IMR-90 (cell line): ENCODE measurements at regions not wholly inside any gene's neighbourhood (a gene's known extent, or its start where the extent isn't known, plus 50 kb on each side); places are given as distances from the start of the nearest gene placed in this dataset.

Experiments
- ATAC-seq: fragments of 200-7000 bp; cut with Tn5 transposase; 2 replicates; pipeline ENCODE4 v1.9.1; 2020; ENCODE audit warnings: low read depth, mild to moderate bottlenecking, moderate library complexity
- BruUV-seq: library from RNA; stranded (reverse); fragments of 400-500 nt; replicated peaks from 2 replicates; lab custom pipeline; 2021; lab: Mats Ljungman, UMichigan
- CTCF ChIA-PET: fragments of 300-600 bp; formaldehyde crosslinking; extraction: SDS; loops from one replicate; lab custom pipeline; 2021; ENCODE audit warnings: antibody characterized with exemption; lab: Yijun Ruan, JAX
- POLR2A ChIA-PET: fragments of 300-600 bp; sonication (Branson Sonifier 250); formaldehyde crosslinking; loops from one replicate; lab custom pipeline; 2022; ENCODE audit warnings: antibody characterized with exemption; ENCODE audit not compliant: unreplicated experiment; lab: Charles Lee
- DNase-seq: peaks from one replicate; pipeline ENCODE4 v3.0.0; 2013
- H2AFZ ChIP-seq: replicated peaks from 2 replicates; pipeline ENCODE3; 2013; ENCODE audit warnings: low read length, mild to moderate bottlenecking; ENCODE audit not compliant: poor library complexity
- H2AK5ac ChIP-seq: 2 replicates; pipeline ENCODE4 v1.6.1; 2013; ENCODE audit warnings: low read depth, low read length, inconsistent platforms
- H2AK9ac ChIP-seq: replicated peaks from 2 replicates; pipeline ENCODE3; 2013; ENCODE audit warnings: mild to moderate bottlenecking, low read depth, low read length, moderate library complexity; ENCODE audit not compliant: poor library complexity
- H2BK120ac ChIP-seq: 2 replicates; pipeline ENCODE4 v1.6.1; 2013; ENCODE audit warnings: low read depth, low read length, inconsistent platforms
- H2BK15ac ChIP-seq: 3 replicates; pipeline ENCODE4 v1.6.1; 2013; ENCODE audit warnings: low read depth, low read length, inconsistent platforms
- H2BK20ac ChIP-seq: 2 replicates; pipeline ENCODE4 v1.6.1; 2013; ENCODE audit warnings: low read depth, mild to moderate bottlenecking, inconsistent platforms, low read length, moderate library complexity
- H2BK5ac ChIP-seq: 2 replicates; pipeline ENCODE4 v1.6.1; 2013; ENCODE audit warnings: mild to moderate bottlenecking, low read depth, low read length, inconsistent platforms; ENCODE audit not compliant: poor library complexity, severe bottlenecking
- H3K14ac ChIP-seq: replicated peaks from 2 replicates; pipeline ENCODE4 v1.6.1; 2013; ENCODE audit warnings: low read depth, low read length, inconsistent platforms
- H3K18ac ChIP-seq: 2 replicates; pipeline ENCODE4 v1.6.1; 2013; ENCODE audit warnings: low read depth, low read length, control low read depth
- H3K23ac ChIP-seq: 2 replicates; pipeline ENCODE4 v1.6.1; 2013; ENCODE audit warnings: low read depth, low read length, inconsistent platforms
- H3K27ac ChIP-seq: 2 replicates; pipeline ENCODE4 v1.5.1; 2013; ENCODE audit warnings: mild to moderate bottlenecking, control low read depth, low read length; ENCODE audit not compliant: insufficient read depth
- H3K27me3 ChIP-seq: 2 replicates; pipeline ENCODE4 v1.6.1; 2013; ENCODE audit warnings: low read length; ENCODE audit not compliant: control insufficient read depth, insufficient read depth
- H3K36me3 ChIP-seq: 2 replicates; pipeline ENCODE4 v1.6.1; 2013; ENCODE audit warnings: low read length, mixed read lengths; ENCODE audit not compliant: control insufficient read depth, insufficient read depth
- H3K4ac ChIP-seq: 2 replicates; pipeline ENCODE4 v1.6.1; 2013; ENCODE audit warnings: low read depth, low read length, inconsistent platforms
- H3K4me1 ChIP-seq: 2 replicates; pipeline ENCODE4 v1.6.1; 2013; ENCODE audit warnings: low read length, mixed read lengths; ENCODE audit not compliant: control insufficient read depth, insufficient read depth
- H3K4me2 ChIP-seq: 2 replicates; pipeline ENCODE4 v1.6.1; 2013; ENCODE audit warnings: low read depth, mild to moderate bottlenecking, control low read depth, low read length, moderate library complexity
- H3K4me3 ChIP-seq: 2 replicates; pipeline ENCODE4 v1.5.1; 2013; ENCODE audit warnings: low read depth, mild to moderate bottlenecking, control low read depth, low read length, moderate library complexity; ENCODE audit not compliant: insufficient read depth
- H3K56ac ChIP-seq: 2 replicates; pipeline ENCODE4 v1.6.1; 2013; ENCODE audit warnings: low read length, inconsistent platforms; ENCODE audit not compliant: insufficient read depth; ENCODE audit errors: extremely low read depth
- H3K79me1 ChIP-seq, 2 experiments: 2 replicates each; pipeline ENCODE4 v1.6.1; 2013; ENCODE audit warnings: low read length in 2 of 2, inconsistent platforms in 1 of 2, low read depth in 1 of 2
- H3K9ac ChIP-seq: 2 replicates; pipeline ENCODE4 v1.6.1; 2013; ENCODE audit warnings: low read depth, low read length, control low read depth
- H3K9me1 ChIP-seq: 2 replicates; pipeline ENCODE4 v1.6.1; 2013; ENCODE audit warnings: low read length, inconsistent platforms; ENCODE audit not compliant: insufficient read depth
- H3K9me3 ChIP-seq: 2 replicates; pipeline ENCODE4 v1.6.1; 2013; ENCODE audit warnings: low read length; ENCODE audit not compliant: control insufficient read depth, insufficient read depth
- H4K20me1 ChIP-seq: 2 replicates; pipeline ENCODE4 v1.6.1; 2013; ENCODE audit warnings: low read length, inconsistent platforms; ENCODE audit not compliant: insufficient read depth
- H4K5ac ChIP-seq: 2 replicates; pipeline ENCODE4 v1.6.1; 2013; ENCODE audit warnings: mild to moderate bottlenecking, low read depth, low read length, control low read depth
- H4K8ac ChIP-seq, 2 experiments: 2 replicates each; pipeline ENCODE4 v1.6.1; 2013; ENCODE audit warnings: low read depth in 2 of 2, low read length in 2 of 2, control low read depth in 1 of 2, inconsistent platforms in 1 of 2
- H4K91ac ChIP-seq: 2 replicates; pipeline ENCODE4 v1.6.1; 2013; ENCODE audit warnings: low read depth, low read length, inconsistent platforms; ENCODE audit not compliant: insufficient read depth
- CEBPB ChIP-seq: IDR thresholded peaks from 2 replicates; pipeline ENCODE4 v1.6.1; 2012; ENCODE audit warnings: low read depth, low read length, improper control_type of control experiment
- CHD1 ChIP-seq: IDR thresholded peaks from 2 replicates; pipeline ENCODE4 v1.6.1; 2012; ENCODE audit warnings: low read depth, low read length, improper control_type of control experiment
- ELK1 ChIP-seq: fragments of 150-350 bp; IDR thresholded peaks from 2 replicates; pipeline ENCODE4 v1.6.1; 2016; ENCODE audit warnings: low read depth, mild to moderate bottlenecking, low read length, moderate library complexity, borderline replicate concordance
- FOS ChIP-seq: fragments of 150-350 bp; IDR thresholded peaks from 2 replicates; pipeline ENCODE4 v1.6.1; 2016; ENCODE audit warnings: low read depth, low read length
- MAFK ChIP-seq: IDR thresholded peaks from 2 replicates; pipeline ENCODE4 v1.6.1; 2012; ENCODE audit warnings: low read depth, low read length, improper control_type of control experiment
- MXI1 ChIP-seq: IDR thresholded peaks from 2 replicates; pipeline ENCODE4 v1.6.1; 2012; ENCODE audit warnings: low read depth, mild to moderate bottlenecking, low read length, moderate library complexity, borderline replicate concordance
- NFE2L2 ChIP-seq: fragments of 150-350 bp; IDR thresholded peaks from 2 replicates; pipeline ENCODE4 v1.6.1; 2016; ENCODE audit warnings: low read depth, mild to moderate bottlenecking, low read length
- POLR2A ChIP-seq: IDR thresholded peaks from 2 replicates; pipeline ENCODE4 v1.6.1; 2012; ENCODE audit warnings: mild to moderate bottlenecking, low read depth, low read length
- RAD21 ChIP-seq: IDR thresholded peaks from 2 replicates; pipeline ENCODE4 v1.6.1; 2012; ENCODE audit warnings: low read length, improper control_type of control experiment
- RCOR1 ChIP-seq: IDR thresholded peaks from 2 replicates; pipeline ENCODE4 v1.6.1; 2012; ENCODE audit warnings: mild to moderate bottlenecking, low read length, improper control_type of control experiment; ENCODE audit not compliant: insufficient replicate concordance
- USF2 ChIP-seq: fragments of 150-350 bp; IDR thresholded peaks from 2 replicates; pipeline ENCODE4 v1.6.1; 2017; ENCODE audit warnings: mild to moderate bottlenecking, antibody characterized with exemption, low read length, low read depth
- WGBS, 2 experiments: methylation state at CpG; one replicate each; pipeline versions ENCODE4 v1.1.5 to v1.1.7; 2013; ENCODE audit warnings: missing lambda C conversion rate in 2 of 2; ENCODE audit not compliant: insufficient read length in 1 of 2; ENCODE audit errors: extremely low coverage in 2 of 2; 5-methylcytosine and 5-hydroxymethylcytosine counted together
- dilution Hi-C: fragments of 300-500 bp; cut with HindIII; formaldehyde crosslinking; loops from one replicate; pipeline ENCODE4 v1.14.3; 2018; ENCODE audit warnings: low sequenced_read_pairs; ENCODE audit not compliant: unreplicated experiment
- in situ Hi-C: fragments of 300-500 bp; cut with MboI; formaldehyde crosslinking; loops from 3 replicates; pipeline ENCODE4 v1.14.3; 2019; ENCODE audit warnings: low sequenced_read_pairs, inconsistent platforms, mixed read lengths
- intact Hi-C: fragments of 100-400 bp; cut with micrococcal nuclease; formaldehyde crosslinking; loops from 2 replicates; pipeline ENCODE4 v1.10.0; 2022

GRCh38 chr12:108419949-108420348 lies 80.8 kb upstream of the CMKLR1 start:
- Histone ChIP-seq H3K4me1 (no peaks in the 10 kb centered on the region), H3K9ac (no peak overlapping the region), H3K9me1 (no peaks in the 10 kb centered on the region), H3K9me3 (no peaks in the 10 kb centered on the region), H4K91ac (no peak overlapping the region), H3K23ac (no peak overlapping the region), H3K79me1 (no peaks in the 10 kb centered on the region), H3K27me3 (no peaks in the 10 kb centered on the region), H3K4ac (no peak overlapping the region), H2BK20ac (no peak overlapping the region), H2AK5ac (no peak overlapping the region), H4K8ac (no peak overlapping the region), H3K27ac (no peak overlapping the region), H4K5ac (no peak overlapping the region), H4K20me1 (no peaks in the 10 kb centered on the region), H2BK15ac (no peak overlapping the region), H3K4me2 (no peak overlapping the region), H3K14ac (no peak overlapping the region), H3K18ac (no peak overlapping the region), H3K36me3 (no peaks in the 10 kb centered on the region), H2BK120ac (no peak overlapping the region), H3K56ac (no peak overlapping the region), H2AFZ (no peak overlapping the region), H3K4me3 (no peak overlapping the region), H2AK9ac (no peak overlapping the region), H2BK5ac (no peak overlapping the region)
- intact Hi-C loops = no loop called here
- POLR2A ChIA-PET = no interaction called here
- BruUV-seq = no TSS peak
- dilution Hi-C loops = no loop called here
- no CpG with 5 or more reads among the region's 2 CpGs for WGBS, 2 experiments
- ATAC-seq (no peak), DNase-seq (no peak)
- in situ Hi-C loops = no loop called here
- CTCF ChIA-PET = no interaction called here
- no peak for TF ChIP-seq ELK1
- TF ChIP-seq CHD1 = no peak
- TF ChIP-seq RCOR1 = no peak
- TF ChIP-seq MXI1 = no peak
- TF ChIP-seq NFE2L2 = peak; percentile 97
- no peak for TF ChIP-seq CEBPB
- TF ChIP-seq MAFK = peak; percentile 86
- no peak for TF ChIP-seq RAD21
- no peak for TF ChIP-seq FOS
- TF ChIP-seq POLR2A = no peak
- TF ChIP-seq USF2 = no peak
